ENCODE measurements at regions not wholly inside any gene's neighbourhood (a gene's known extent, or its start where the extent isn't known, plus 50 kb on each side); places are given as distances from the start of the nearest gene placed in this dataset.
"Not testable (repeated sequence)": the region's sequence is repeated elsewhere in the genome, so short reads cannot be mapped to it uniquely, and the experiment has no call there.

GRCh38 chr6:109902870-109903269 is 75.2 kb upstream of the GPR6 start:
- no peaks in the 10 kb centered on the region for H4K20me1 ChIP-seq (ENCODE audit: insufficient read depth, low read length)
- H3K27ac ChIP-seq (ENCODE audit: low read length) = no peak overlapping the region
- peaks cover 3% of the 10 kb centered on the region for H3K27me3 ChIP-seq (ENCODE audit: insufficient read depth, low read length, poor library complexity)
- H3K79me2 ChIP-seq (ENCODE audit: insufficient read depth, low read length) = no peaks in the 10 kb centered on the region
- H3K9me3 ChIP-seq (ENCODE audit: insufficient read depth, low read length, severe bottlenecking) = no peaks in the 10 kb centered on the region
- ATAC-seq (ENCODE audit: insufficient read depth, low read depth) (no peak), DNase-seq (no peak)
- no peak overlapping the region for H3K4me3 ChIP-seq (ENCODE audit: low read depth in 1 of 2, low read length in 2 of 2)
- H3K9ac ChIP-seq (ENCODE audit: low read depth, low read length) = no peak overlapping the region
- no peak for TF ChIP-seq EZH2 (IDR thresholded peaks at IDR 0.05; ENCODE audit: borderline replicate concordance, low read depth, low read length, severe bottlenecking)
- no peak for TF ChIP-seq CTCF (IDR thresholded peaks at IDR 0.05; ENCODE audit: borderline replicate concordance, extremely low read depth, low read length, poor library complexity, severe bottlenecking)
- no peak overlapping the region for H2AFZ ChIP-seq (ENCODE audit: low read depth, low read length)
- no peaks in the 10 kb centered on the region for H3K4me1 ChIP-seq (ENCODE audit: insufficient read depth, low read length)
- no peak overlapping the region for H3K4me2 ChIP-seq (ENCODE audit: insufficient read depth, low read length)
- no peaks in the 10 kb centered on the region for H3K36me3 ChIP-seq (ENCODE audit: insufficient read depth, low read length)

GRCh38 chr6:109910571-109910970 is 67.5 kb upstream of the GPR6 start:
- Histone ChIP-seq H3K4me1 (ENCODE audit: insufficient read depth, low read length) (no peaks in the 10 kb centered on the region), H3K79me2 (ENCODE audit: insufficient read depth, low read length) (no peaks in the 10 kb centered on the region), H4K20me1 (ENCODE audit: insufficient read depth, low read length) (no peaks in the 10 kb centered on the region), H3K9ac (ENCODE audit: low read depth, low read length) (no peak overlapping the region), H3K27me3 (ENCODE audit: insufficient read depth, low read length, poor library complexity) (no peaks in the 10 kb centered on the region), H3K4me3 (ENCODE audit: low read depth in 1 of 2, low read length in 2 of 2) (no peak overlapping the region), H3K36me3 (ENCODE audit: insufficient read depth, low read length) (no peaks in the 10 kb centered on the region), H2AFZ (ENCODE audit: low read depth, low read length) (no peak overlapping the region), H3K9me3 (ENCODE audit: insufficient read depth, low read length, severe bottlenecking) (no peaks in the 10 kb centered on the region), H3K27ac (ENCODE audit: low read length) (no peak overlapping the region), H3K4me2 (ENCODE audit: insufficient read depth, low read length) (no peak overlapping the region)
- DNase-seq (no peak), ATAC-seq (ENCODE audit: insufficient read depth, low read depth) (no peak)
- TF ChIP-seq EZH2 (IDR thresholded peaks at IDR 0.05; ENCODE audit: borderline replicate concordance, low read depth, low read length, severe bottlenecking) (no peak), CTCF (IDR thresholded peaks at IDR 0.05; ENCODE audit: borderline replicate concordance, extremely low read depth, low read length, poor library complexity, severe bottlenecking) (no peak)

GRCh38 chr6:109912118-109912517 is 66.0 kb upstream of the GPR6 start:
- H3K4me3 ChIP-seq (ENCODE audit: low read depth in 1 of 2, low read length in 2 of 2) = no peak overlapping the region
- H2AFZ ChIP-seq (ENCODE audit: low read depth, low read length) = no peak overlapping the region
- H4K20me1 ChIP-seq (ENCODE audit: insufficient read depth, low read length) = no peaks in the 10 kb centered on the region
- TF ChIP-seq CTCF (IDR thresholded peaks at IDR 0.05; ENCODE audit: borderline replicate concordance, extremely low read depth, low read length, poor library complexity, severe bottlenecking) = no peak
- no peak for TF ChIP-seq EZH2 (IDR thresholded peaks at IDR 0.05; ENCODE audit: borderline replicate concordance, low read depth, low read length, severe bottlenecking)
- no peak overlapping the region for H3K27ac ChIP-seq (ENCODE audit: low read length)
- H3K79me2 ChIP-seq (ENCODE audit: insufficient read depth, low read length) = no peaks in the 10 kb centered on the region
- no peaks in the 10 kb centered on the region for H3K9me3 ChIP-seq (ENCODE audit: insufficient read depth, low read length, severe bottlenecking)
- H3K27me3 ChIP-seq (ENCODE audit: insufficient read depth, low read length, poor library complexity) = no peaks in the 10 kb centered on the region
- ATAC-seq (ENCODE audit: insufficient read depth, low read depth) (no peak), DNase-seq (no peak)
- H3K4me2 ChIP-seq (ENCODE audit: insufficient read depth, low read length) = no peak overlapping the region
- no peaks in the 10 kb centered on the region for H3K4me1 ChIP-seq (ENCODE audit: insufficient read depth, low read length)
- no peak overlapping the region for H3K9ac ChIP-seq (ENCODE audit: low read depth, low read length)
- H3K36me3 ChIP-seq (ENCODE audit: insufficient read depth, low read length) = no peaks in the 10 kb centered on the region

GRCh38 chr6:109912952-109913351 is 65.2 kb upstream of the GPR6 start:
- no peak overlapping the region for H3K9ac ChIP-seq (ENCODE audit: low read depth, low read length)

GRCh38 chr6:109915748-109916147 is 62.4 kb upstream of the GPR6 start:
- not testable (repeated sequence) for H3K4me2 ChIP-seq (ENCODE audit: insufficient read depth, low read length); H2AFZ ChIP-seq (ENCODE audit: low read depth, low read length); H3K27ac ChIP-seq (ENCODE audit: low read length); H3K9me3 ChIP-seq (ENCODE audit: insufficient read depth, low read length, severe bottlenecking); H3K9ac ChIP-seq (ENCODE audit: low read depth, low read length); H3K4me3 ChIP-seq (ENCODE audit: low read depth in 1 of 2, low read length in 2 of 2); H3K4me1 ChIP-seq (ENCODE audit: insufficient read depth, low read length); H3K79me2 ChIP-seq (ENCODE audit: insufficient read depth, low read length); ATAC-seq (ENCODE audit: insufficient read depth, low read depth); H3K27me3 ChIP-seq (ENCODE audit: insufficient read depth, low read length, poor library complexity); H4K20me1 ChIP-seq (ENCODE audit: insufficient read depth, low read length); DNase-seq; H3K36me3 ChIP-seq (ENCODE audit: insufficient read depth, low read length)

More at GRCh38 chr6:109912952-109913351, 65.2 kb upstream of the GPR6 start:
- DNase-seq = no peak
- Histone ChIP-seq H4K20me1 (ENCODE audit: insufficient read depth, low read length) (no peaks in the 10 kb centered on the region), H3K27me3 (ENCODE audit: insufficient read depth, low read length, poor library complexity) (no peaks in the 10 kb centered on the region), H3K79me2 (ENCODE audit: insufficient read depth, low read length) (no peaks in the 10 kb centered on the region), H3K9me3 (ENCODE audit: insufficient read depth, low read length, severe bottlenecking) (no peaks in the 10 kb centered on the region), H2AFZ (ENCODE audit: low read depth, low read length) (no peak overlapping the region), H3K27ac (ENCODE audit: low read length) (no peak overlapping the region), H3K4me2 (ENCODE audit: insufficient read depth, low read length) (no peak overlapping the region), H3K4me3 (ENCODE audit: low read depth in 1 of 2, low read length in 2 of 2) (no peak overlapping the region), H3K36me3 (ENCODE audit: insufficient read depth, low read length) (no peaks in the 10 kb centered on the region), H3K4me1 (ENCODE audit: insufficient read depth, low read length) (no peaks in the 10 kb centered on the region)
- ATAC-seq (ENCODE audit: insufficient read depth, low read depth) = no peak
- TF ChIP-seq CTCF (IDR thresholded peaks at IDR 0.05; ENCODE audit: borderline replicate concordance, extremely low read depth, low read length, poor library complexity, severe bottlenecking) (no peak), EZH2 (IDR thresholded peaks at IDR 0.05; ENCODE audit: borderline replicate concordance, low read depth, low read length, severe bottlenecking) (no peak)

All from DND-41 (cell line).